ENCODE measurements at regions not wholly inside any gene's neighbourhood (a gene's known extent, or its start where the extent isn't known, plus 50 kb on each side); places are given as distances from the start of the nearest gene placed in this dataset.

- DNase-seq (ENCODE audit: low read depth) = no peak
- TF ChIP-seq, protein P1, sequence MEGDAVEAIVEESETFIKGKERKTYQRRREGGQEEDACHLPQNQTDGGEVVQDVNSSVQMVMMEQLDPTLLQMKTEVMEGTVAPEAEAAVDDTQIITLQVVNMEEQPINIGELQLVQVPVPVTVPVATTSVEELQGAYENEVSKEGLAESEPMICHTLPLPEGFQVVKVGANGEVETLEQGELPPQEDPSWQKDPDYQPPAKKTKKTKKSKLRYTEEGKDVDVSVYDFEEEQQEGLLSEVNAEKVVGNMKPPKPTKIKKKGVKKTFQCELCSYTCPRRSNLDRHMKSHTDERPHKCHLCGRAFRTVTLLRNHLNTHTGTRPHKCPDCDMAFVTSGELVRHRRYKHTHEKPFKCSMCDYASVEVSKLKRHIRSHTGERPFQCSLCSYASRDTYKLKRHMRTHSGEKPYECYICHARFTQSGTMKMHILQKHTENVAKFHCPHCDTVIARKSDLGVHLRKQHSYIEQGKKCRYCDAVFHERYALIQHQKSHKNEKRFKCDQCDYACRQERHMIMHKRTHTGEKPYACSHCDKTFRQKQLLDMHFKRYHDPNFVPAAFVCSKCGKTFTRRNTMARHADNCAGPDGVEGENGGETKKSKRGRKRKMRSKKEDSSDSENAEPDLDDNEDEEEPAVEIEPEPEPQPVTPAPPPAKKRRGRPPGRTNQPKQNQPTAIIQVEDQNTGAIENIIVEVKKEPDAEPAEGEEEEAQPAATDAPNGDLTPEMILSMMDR (conservative IDR thresholded peaks at IDR 0.05; ENCODE audit: control insufficient read depth, insufficient read depth, low read depth, low read length) = no peak
- H3K4me3 ChIP-seq (ENCODE audit: control insufficient read depth, low read depth, low read length) = no peak overlapping the region
These were observed 406.3 kb upstream of the PIK3C3 start for GRCh38 chr18:41548521-41549260.

DNA sequence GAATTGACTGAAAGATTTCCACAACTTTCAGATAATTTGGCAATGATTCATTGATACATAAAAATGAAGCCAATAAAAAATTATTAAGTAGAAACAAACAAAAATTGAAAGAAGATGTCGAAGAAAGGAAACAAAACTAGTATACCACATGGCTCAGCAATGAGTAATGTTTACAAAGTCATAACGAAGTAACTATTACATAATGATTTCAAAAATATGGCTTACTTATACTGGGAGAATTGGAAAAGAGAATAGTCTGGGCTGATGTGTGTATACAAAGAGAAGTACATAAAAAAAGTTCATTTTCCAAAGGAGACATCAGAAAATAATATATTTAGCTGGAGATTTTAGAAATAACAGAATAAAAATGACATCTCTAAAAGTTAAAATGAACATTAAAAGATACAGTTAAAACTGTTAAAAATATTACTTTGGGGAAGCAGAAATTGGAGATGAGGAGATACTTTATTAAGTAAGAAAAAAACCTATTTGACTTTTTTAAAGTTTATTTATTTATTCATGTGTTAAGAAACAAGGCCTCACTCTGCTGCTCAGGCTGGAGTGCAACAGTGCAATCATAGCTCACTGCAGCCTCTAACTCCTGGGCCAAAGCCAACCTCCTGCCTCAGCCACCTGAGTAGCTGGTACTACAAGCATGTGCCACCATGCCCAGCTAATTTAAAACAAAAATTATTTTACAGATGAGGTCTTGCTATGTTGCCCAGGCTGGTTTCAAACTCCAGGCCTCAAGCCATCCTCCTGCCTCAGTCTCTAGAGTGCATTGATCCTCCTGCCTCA is 409.7 kb upstream of the PIK3C3 start:
- H3K4me3 ChIP-seq (ENCODE audit: control insufficient read depth, low read depth, low read length) = no peak overlapping the region
- no peak for DNase-seq (ENCODE audit: low read depth)
- TF ChIP-seq, protein P1 (conservative IDR thresholded peaks at IDR 0.05; ENCODE audit: control insufficient read depth, insufficient read depth, low read depth, low read length) = no peak

DNA sequence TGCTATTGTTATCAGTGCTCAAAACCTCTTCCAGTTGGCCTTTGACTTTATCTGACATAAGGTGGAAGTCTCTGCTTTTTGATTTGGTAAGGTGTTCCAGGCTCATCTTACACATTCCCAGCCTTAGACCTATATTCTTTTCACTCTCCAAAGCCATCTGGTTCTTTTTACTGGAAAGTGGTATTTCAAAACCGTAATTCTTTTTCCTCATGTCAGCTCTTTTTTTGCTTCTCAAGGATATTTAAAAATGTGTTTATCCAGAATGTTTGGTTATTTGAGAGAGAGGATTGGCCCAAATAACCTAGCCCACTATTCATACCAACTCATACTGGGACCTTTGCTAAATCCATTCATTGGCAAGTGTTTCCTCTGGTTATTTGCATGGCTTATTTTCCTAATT is 411.2 kb upstream of the PIK3C3 start:
- TF ChIP-seq, protein P1 (conservative IDR thresholded peaks at IDR 0.05; ENCODE audit: control insufficient read depth, insufficient read depth, low read depth, low read length) = no peak
- no peak overlapping the region for H3K4me3 ChIP-seq (ENCODE audit: control insufficient read depth, low read depth, low read length)
- DNase-seq (ENCODE audit: low read depth) = no peak

- TF ChIP-seq, protein P1 (conservative IDR thresholded peaks at IDR 0.05; ENCODE audit: control insufficient read depth, insufficient read depth, low read depth, low read length) = no peak
- no peak overlapping the region for H3K4me3 ChIP-seq (ENCODE audit: control insufficient read depth, low read depth, low read length)
- no peak for DNase-seq (ENCODE audit: low read depth)
These were observed 414.7 kb upstream of the PIK3C3 start for GRCh38 chr18:41540237-41540871.

DNA sequence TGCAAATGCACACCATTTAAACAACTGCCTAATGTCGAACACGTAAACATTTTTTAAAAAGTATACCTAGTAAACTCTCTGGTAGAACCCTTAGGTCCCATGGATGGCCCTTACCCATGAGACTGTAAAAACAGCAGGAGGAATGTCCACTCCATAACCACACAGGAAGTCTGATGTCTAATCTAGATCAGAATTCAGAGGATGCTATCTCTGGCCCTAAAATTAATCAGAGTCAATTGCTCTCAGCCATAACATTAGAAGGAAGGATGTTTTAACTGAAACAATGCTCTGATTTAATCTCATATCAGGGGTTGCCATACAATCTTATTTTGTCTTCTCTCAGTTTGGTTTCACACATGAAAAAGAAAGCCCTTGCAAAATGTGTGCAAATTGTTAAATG is 416.3 kb upstream of the PIK3C3 start:
- TF ChIP-seq, protein P1 (conservative IDR thresholded peaks at IDR 0.05; ENCODE audit: control insufficient read depth, insufficient read depth, low read depth, low read length) = no peak
- no peak for DNase-seq (ENCODE audit: low read depth)
- no peak overlapping the region for H3K4me3 ChIP-seq (ENCODE audit: control insufficient read depth, low read depth, low read length)

DNA sequence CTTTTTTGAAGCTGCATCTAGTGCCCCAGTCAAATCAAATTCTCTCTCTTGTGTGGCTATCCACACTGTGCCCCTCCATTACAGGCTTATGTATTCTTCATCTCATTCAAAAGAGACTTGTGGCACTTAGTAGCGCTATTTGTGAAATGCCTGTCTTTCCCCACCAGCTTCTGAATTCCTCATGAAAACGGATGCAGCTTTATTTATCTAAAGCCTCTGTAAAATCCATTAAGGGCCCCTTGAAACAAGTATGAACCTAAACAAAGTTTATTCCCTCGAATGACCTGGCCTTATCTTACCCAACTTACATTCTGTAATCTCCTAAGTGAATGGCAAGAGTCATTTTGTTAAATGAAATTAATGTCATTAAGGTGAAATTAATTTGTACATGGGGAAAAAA is 417.4 kb upstream of the PIK3C3 start:
- H3K4me3 ChIP-seq (ENCODE audit: control insufficient read depth, low read depth, low read length) = no peak overlapping the region
- DNase-seq (ENCODE audit: low read depth) = no peak
- TF ChIP-seq, protein P1 (conservative IDR thresholded peaks at IDR 0.05; ENCODE audit: control insufficient read depth, insufficient read depth, low read depth, low read length) = no peak

Data from fibroblast of mammary gland (primary cell).